ENCODE measurements at regions not wholly inside any gene's neighbourhood (a gene's known extent, or its start where the extent isn't known, plus 50 kb on each side); places are given as distances from the start of the nearest gene placed in this dataset.

- no peak for DNase-seq (ENCODE audit: extremely low spot score)
- ChIA-PET CTCF (no interaction called here), POLR2A (no interaction called here)
Observed at GRCh38 chr7:51700593-51701215, 384.1 kb upstream of the COBL start.

DNA sequence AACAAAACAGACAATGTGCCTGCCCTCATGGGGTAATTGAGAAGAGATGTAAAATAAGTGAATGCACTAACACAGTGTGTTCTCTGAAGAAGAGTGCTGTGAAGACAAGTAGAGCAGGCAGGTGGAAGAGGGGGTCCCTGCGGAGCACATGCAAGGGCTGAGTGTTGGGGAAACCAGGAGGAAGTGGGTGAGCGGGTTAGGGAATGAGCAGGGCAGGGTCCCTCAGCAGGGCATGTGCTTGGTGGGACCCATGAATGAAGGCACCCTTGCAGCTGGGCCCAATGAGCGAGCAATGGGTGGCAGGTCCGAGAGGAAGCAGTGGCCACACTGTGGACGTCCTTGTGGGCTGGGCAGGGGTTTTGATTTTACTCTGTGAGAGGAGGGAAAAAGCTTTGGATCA is 376.6 kb upstream of the COBL start:
- DNase-seq (ENCODE audit: extremely low spot score) = no peak
- CTCF ChIA-PET = no interaction called here
- TF ChIP-seq, protein P1, sequence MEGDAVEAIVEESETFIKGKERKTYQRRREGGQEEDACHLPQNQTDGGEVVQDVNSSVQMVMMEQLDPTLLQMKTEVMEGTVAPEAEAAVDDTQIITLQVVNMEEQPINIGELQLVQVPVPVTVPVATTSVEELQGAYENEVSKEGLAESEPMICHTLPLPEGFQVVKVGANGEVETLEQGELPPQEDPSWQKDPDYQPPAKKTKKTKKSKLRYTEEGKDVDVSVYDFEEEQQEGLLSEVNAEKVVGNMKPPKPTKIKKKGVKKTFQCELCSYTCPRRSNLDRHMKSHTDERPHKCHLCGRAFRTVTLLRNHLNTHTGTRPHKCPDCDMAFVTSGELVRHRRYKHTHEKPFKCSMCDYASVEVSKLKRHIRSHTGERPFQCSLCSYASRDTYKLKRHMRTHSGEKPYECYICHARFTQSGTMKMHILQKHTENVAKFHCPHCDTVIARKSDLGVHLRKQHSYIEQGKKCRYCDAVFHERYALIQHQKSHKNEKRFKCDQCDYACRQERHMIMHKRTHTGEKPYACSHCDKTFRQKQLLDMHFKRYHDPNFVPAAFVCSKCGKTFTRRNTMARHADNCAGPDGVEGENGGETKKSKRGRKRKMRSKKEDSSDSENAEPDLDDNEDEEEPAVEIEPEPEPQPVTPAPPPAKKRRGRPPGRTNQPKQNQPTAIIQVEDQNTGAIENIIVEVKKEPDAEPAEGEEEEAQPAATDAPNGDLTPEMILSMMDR (IDR thresholded peaks at IDR 0.05; ENCODE audit: control extremely low read depth, extremely low read depth, low read depth, missing control alignments) = no peak
- POLR2A ChIA-PET = no interaction called here

More at GRCh38 chr7:51700593-51701215, 384.1 kb upstream of the COBL start:
- TF ChIP-seq, protein P1 (IDR thresholded peaks at IDR 0.05; ENCODE audit: control extremely low read depth, extremely low read depth, low read depth, missing control alignments) = no peak

DNA sequence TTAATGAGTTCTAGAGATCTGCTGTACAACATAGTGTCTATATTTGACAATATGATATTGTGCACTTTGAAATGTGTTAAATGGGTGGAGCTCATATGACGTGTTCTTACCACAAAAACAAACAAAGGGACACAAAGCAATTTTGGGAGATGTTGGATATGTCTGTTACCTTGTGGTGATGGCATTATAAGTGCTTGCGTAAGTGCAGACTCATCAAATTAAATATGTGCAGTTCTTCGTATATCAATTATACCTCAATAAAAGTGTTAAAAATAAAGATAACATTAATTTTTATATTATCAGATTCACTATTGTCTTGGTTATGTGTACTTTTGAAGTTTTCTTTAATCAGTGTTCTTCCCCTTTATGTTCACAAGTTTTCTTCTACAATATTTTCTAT is 372.9 kb upstream of the COBL start:
- no peak for DNase-seq (ENCODE audit: extremely low spot score)
- ChIA-PET CTCF (no interaction called here), POLR2A (no interaction called here)
- TF ChIP-seq, protein P1 (IDR thresholded peaks at IDR 0.05; ENCODE audit: control extremely low read depth, extremely low read depth, low read depth, missing control alignments) = no peak

- no peak for DNase-seq (ENCODE audit: extremely low spot score)
- TF ChIP-seq, protein P1 (IDR thresholded peaks at IDR 0.05; ENCODE audit: control extremely low read depth, extremely low read depth, low read depth, missing control alignments) = no peak
- ChIA-PET POLR2A (no interaction called here), CTCF (no interaction called here)
Observed at GRCh38 chr7:51685794-51686193, 369.2 kb upstream of the COBL start.

- TF ChIP-seq, protein P1 (IDR thresholded peaks at IDR 0.05; ENCODE audit: control extremely low read depth, extremely low read depth, low read depth, missing control alignments) = no peak
- CTCF ChIA-PET = no interaction called here
- POLR2A ChIA-PET = no interaction called here
- DNase-seq (ENCODE audit: extremely low spot score) = no peak
Observed at GRCh38 chr7:51680594-51681399, 364.2 kb upstream of the COBL start.

DNA sequence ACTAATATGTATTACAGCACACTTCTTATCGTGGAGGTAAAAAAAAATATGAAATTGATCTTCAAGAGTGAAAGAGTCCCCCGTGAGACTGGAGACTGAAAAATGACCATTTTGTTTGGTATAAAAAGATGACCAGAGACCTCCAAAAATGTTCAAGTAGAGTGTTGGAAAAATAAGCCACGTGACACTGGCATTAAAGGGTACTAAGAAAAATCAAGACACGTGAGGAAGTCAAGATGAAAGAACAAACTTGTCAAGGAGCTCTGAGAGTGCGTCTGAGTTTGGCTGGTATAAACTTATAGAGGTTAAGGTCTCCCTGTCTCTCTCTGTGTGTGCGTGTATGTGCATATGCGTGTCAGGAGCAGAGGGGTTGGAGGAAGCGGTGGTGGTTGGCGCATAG is 362.7 kb upstream of the COBL start:
- DNase-seq (ENCODE audit: extremely low spot score) = no peak
- POLR2A ChIA-PET = no interaction called here
- CTCF ChIA-PET = interaction anchor here (1.5 kb wide), 1 partner anchor 12 kb away, joined by 5 read pairs; no protein-coding TSS in a partner anchor
- TF ChIP-seq, protein P1 (IDR thresholded peaks at IDR 0.05; ENCODE audit: control extremely low read depth, extremely low read depth, low read depth, missing control alignments) = no peak
